ENCODE measurements at regions not wholly inside any gene's neighbourhood (a gene's known extent, or its start where the extent isn't known, plus 50 kb on each side); places are given as distances from the start of the nearest gene placed in this dataset.

- H3K4me1 ChIP-seq (ENCODE audit: insufficient read depth, low read length, poor library complexity, severe bottlenecking): no peaks in the 10 kb centered on the region
- no peak overlapping the region for H2AFZ ChIP-seq (ENCODE audit: low read length)
- TF ChIP-seq EZH2phosphoT487 (IDR thresholded peaks at IDR 0.05; ENCODE audit: borderline replicate concordance): no peak
- no peak for TF ChIP-seq CTCF (conservative IDR thresholded peaks at IDR 0.05; ENCODE audit: low read length)
- H3F3A ChIP-seq (ENCODE audit: low read depth): no peaks in the 10 kb centered on the region
- H3K4me3 ChIP-seq (ENCODE audit: low read length, poor library complexity, severe bottlenecking): no peak overlapping the region
- no peaks in the 10 kb centered on the region for H3K36me3 ChIP-seq (ENCODE audit: insufficient read depth, low read length)
- no peaks in the 10 kb centered on the region for H3K9me2 ChIP-seq (replicated peaks; ENCODE audit: low read depth, low read length)
- no peaks in the 10 kb centered on the region for H3K9me3 ChIP-seq (ENCODE audit: insufficient read depth, low read depth, low read length)
- no peaks in the 10 kb centered on the region for H3K79me2 ChIP-seq (ENCODE audit: insufficient read depth, low read length)
- no peaks in the 10 kb centered on the region for H4K20me1 ChIP-seq (ENCODE audit: insufficient read depth, low read length, poor library complexity, severe bottlenecking)
- no peaks in the 10 kb centered on the region for H3K27me3 ChIP-seq (ENCODE audit: insufficient read depth, low read length, poor library complexity, severe bottlenecking)
- no peak overlapping the region for H3K4me2 ChIP-seq (ENCODE audit: low read depth, low read length, poor library complexity, severe bottlenecking)
- no peak overlapping the region for H3K9ac ChIP-seq (ENCODE audit: low read depth, low read length, poor library complexity, severe bottlenecking)
Observed at GRCh38 chr20:48098099-48098498, 312.8 kb upstream of the SULF2 start.

DNA sequence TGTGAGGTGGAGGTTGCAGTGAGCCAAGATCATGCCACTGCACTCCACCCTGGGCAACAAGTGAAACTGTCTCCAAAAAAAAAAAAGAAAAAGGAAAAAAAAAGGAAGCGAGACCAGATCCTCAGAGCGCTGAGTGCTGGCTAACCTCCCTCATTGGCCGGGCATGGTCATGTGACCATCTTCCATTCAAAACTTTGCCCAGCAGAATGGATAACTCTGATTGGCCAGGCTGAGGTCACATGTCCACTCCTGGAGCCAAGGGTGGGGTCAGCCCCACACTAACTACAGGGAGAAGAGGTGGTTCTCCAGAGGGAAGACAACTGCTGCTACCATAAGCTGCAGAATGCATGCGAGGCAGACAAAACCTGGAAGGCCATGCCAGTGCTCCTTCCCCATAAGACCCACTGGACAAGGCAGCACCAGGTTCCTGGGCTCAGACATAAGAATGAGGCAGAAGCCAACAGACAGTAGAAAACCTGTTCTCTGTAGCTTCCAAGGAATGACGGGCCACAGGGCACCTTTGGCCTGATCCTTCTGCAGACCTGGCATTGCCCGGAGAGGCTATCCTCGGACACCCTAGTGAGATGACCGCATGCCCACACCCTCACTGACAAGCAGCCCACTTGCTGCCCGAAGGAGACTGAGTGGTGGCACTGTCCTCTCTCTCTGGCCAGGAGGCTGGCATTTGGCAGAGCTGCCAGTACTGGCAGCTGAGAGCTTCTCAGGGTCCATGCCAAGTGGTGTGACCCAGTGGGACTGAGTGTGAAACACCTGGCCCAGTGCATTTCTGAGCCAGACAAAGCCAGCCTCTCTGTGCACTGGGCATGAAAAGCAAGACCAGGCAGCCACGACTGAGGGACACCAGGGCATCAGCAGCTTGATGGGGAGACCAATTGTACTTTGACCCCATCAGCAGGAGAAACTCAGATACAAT is 311.9 kb upstream of the SULF2 start:
- H3K27me3 ChIP-seq (ENCODE audit: insufficient read depth, low read length, poor library complexity, severe bottlenecking): no peaks in the 10 kb centered on the region
- H2AFZ ChIP-seq (ENCODE audit: low read length): no peak overlapping the region
- no peaks in the 10 kb centered on the region for H4K20me1 ChIP-seq (ENCODE audit: insufficient read depth, low read length, poor library complexity, severe bottlenecking)
- no peak for TF ChIP-seq EZH2phosphoT487 (IDR thresholded peaks at IDR 0.05; ENCODE audit: borderline replicate concordance)
- no peak for TF ChIP-seq CTCF (conservative IDR thresholded peaks at IDR 0.05; ENCODE audit: low read length)
- no peaks in the 10 kb centered on the region for H3K9me3 ChIP-seq (ENCODE audit: insufficient read depth, low read depth, low read length)
- no peak overlapping the region for H3K9ac ChIP-seq (ENCODE audit: low read depth, low read length, poor library complexity, severe bottlenecking)
- no peak overlapping the region for H3K4me3 ChIP-seq (ENCODE audit: low read length, poor library complexity, severe bottlenecking)
- no peak overlapping the region for H3K4me2 ChIP-seq (ENCODE audit: low read depth, low read length, poor library complexity, severe bottlenecking)
- no peaks in the 10 kb centered on the region for H3K4me1 ChIP-seq (ENCODE audit: insufficient read depth, low read length, poor library complexity, severe bottlenecking)
- H3F3A ChIP-seq (ENCODE audit: low read depth): no peaks in the 10 kb centered on the region
- no peaks in the 10 kb centered on the region for H3K36me3 ChIP-seq (ENCODE audit: insufficient read depth, low read length)
- H3K9me2 ChIP-seq (replicated peaks; ENCODE audit: low read depth, low read length): no peaks in the 10 kb centered on the region
- no peaks in the 10 kb centered on the region for H3K79me2 ChIP-seq (ENCODE audit: insufficient read depth, low read length)

- Histone ChIP-seq H3K27me3 (ENCODE audit: insufficient read depth, low read length, poor library complexity, severe bottlenecking) (no peaks in the 10 kb centered on the region), H3K9me2 (replicated peaks; ENCODE audit: low read depth, low read length) (no peaks in the 10 kb centered on the region), H4K20me1 (ENCODE audit: insufficient read depth, low read length, poor library complexity, severe bottlenecking) (no peaks in the 10 kb centered on the region), H3K9me3 (ENCODE audit: insufficient read depth, low read depth, low read length) (no peaks in the 10 kb centered on the region), H3K4me1 (ENCODE audit: insufficient read depth, low read length, poor library complexity, severe bottlenecking) (no peaks in the 10 kb centered on the region), H2AFZ (ENCODE audit: low read length) (no peak overlapping the region), H3K79me2 (ENCODE audit: insufficient read depth, low read length) (no peaks in the 10 kb centered on the region), H3K36me3 (ENCODE audit: insufficient read depth, low read length) (no peaks in the 10 kb centered on the region), H3F3A (ENCODE audit: low read depth) (no peaks in the 10 kb centered on the region), H3K9ac (ENCODE audit: low read depth, low read length, poor library complexity, severe bottlenecking) (no peak overlapping the region), H3K4me3 (ENCODE audit: low read length, poor library complexity, severe bottlenecking) (no peak overlapping the region), H3K4me2 (ENCODE audit: low read depth, low read length, poor library complexity, severe bottlenecking) (no peak overlapping the region)
- TF ChIP-seq EZH2phosphoT487 (IDR thresholded peaks at IDR 0.05; ENCODE audit: borderline replicate concordance): no peak
- no peak for TF ChIP-seq CTCF (conservative IDR thresholded peaks at IDR 0.05; ENCODE audit: low read length)
Observed at GRCh38 chr20:48096212-48096875, 311.1 kb upstream of the SULF2 start.
